ACC112 (cell line): ENCODE measurements at regions not wholly inside any gene's neighbourhood (a gene's known extent, or its start where the extent isn't known, plus 50 kb on each side); places are given as distances from the start of the nearest gene placed in this dataset.

Experiments used
- H2AFZ ChIP-seq: fragments of 200-600 bp; sonication (generic); one replicate; pipeline ENCODE4 v1.6.0; 2017; ENCODE audit warnings: antibody characterized with exemption, low read length; ENCODE audit not compliant: unreplicated experiment
- H3K27ac ChIP-seq: fragments of 200-600 bp; sonication (generic); 2 replicates; pipeline ENCODE4 v1.5.1; 2014; ENCODE audit warnings: low read depth, mild to moderate bottlenecking, antibody characterized with exemption, low read length, moderate library complexity
- H3K27me3 ChIP-seq: fragments of 200-600 bp; sonication (generic); 2 replicates; pipeline ENCODE4 v1.6.1; 2014; ENCODE audit warnings: mild to moderate bottlenecking, antibody characterized with exemption, low read length, moderate library complexity, mixed read lengths; ENCODE audit not compliant: insufficient read depth
- H3K36me3 ChIP-seq: fragments of 200-600 bp; sonication (generic); 2 replicates; pipeline ENCODE4 v1.6.1; 2016; ENCODE audit warnings: mild to moderate bottlenecking, antibody characterized with exemption, low read length, moderate library complexity, mixed read lengths; ENCODE audit not compliant: insufficient read depth
- H3K4me1 ChIP-seq: fragments of 200-600 bp; sonication (generic); one replicate; pipeline ENCODE4 v1.6.1; 2016; ENCODE audit warnings: low read length, mixed read lengths; ENCODE audit not compliant: insufficient read depth, unreplicated experiment, control insufficient read depth
- H3K4me3 ChIP-seq: fragments of 200-600 bp; sonication (generic); 2 replicates; pipeline ENCODE4 v1.5.1; 2014; ENCODE audit warnings: mild to moderate bottlenecking, low read depth, low read length
- H3K79me2 ChIP-seq: fragments of 200-600 bp; sonication (generic); one replicate; pipeline ENCODE4 v1.6.0; 2016; ENCODE audit warnings: low read length; ENCODE audit not compliant: control insufficient read depth, unreplicated experiment, insufficient read depth

DNA sequence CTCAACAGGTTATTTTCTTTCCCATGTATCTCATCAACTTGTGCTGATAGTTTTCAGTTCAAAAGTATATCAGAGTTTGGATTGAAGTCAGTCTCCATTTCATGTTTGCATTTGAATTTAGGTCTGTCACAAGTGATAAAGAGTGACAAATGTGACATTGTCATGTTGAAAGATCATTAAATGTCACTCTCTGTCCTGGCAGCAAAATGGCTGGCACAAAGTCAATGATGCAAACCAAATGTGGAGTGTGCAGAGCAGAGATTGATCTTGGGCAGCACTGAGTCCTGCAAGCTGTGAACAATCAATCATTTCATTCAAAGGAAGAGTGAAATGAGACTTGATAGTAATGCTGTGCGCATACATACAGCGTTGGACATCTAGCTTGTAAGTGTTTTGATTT is 421.8 kb upstream of the CDH7 start:
- Histone ChIP-seq H3K4me1 (no peaks in the 10 kb centered on the region), H3K36me3 (no peaks in the 10 kb centered on the region), H3K27ac (no peak overlapping the region), H3K79me2 (no peaks in the 10 kb centered on the region), H2AFZ (no peak overlapping the region), H3K4me3 (no peak overlapping the region), H3K27me3 (no peaks in the 10 kb centered on the region)

DNA sequence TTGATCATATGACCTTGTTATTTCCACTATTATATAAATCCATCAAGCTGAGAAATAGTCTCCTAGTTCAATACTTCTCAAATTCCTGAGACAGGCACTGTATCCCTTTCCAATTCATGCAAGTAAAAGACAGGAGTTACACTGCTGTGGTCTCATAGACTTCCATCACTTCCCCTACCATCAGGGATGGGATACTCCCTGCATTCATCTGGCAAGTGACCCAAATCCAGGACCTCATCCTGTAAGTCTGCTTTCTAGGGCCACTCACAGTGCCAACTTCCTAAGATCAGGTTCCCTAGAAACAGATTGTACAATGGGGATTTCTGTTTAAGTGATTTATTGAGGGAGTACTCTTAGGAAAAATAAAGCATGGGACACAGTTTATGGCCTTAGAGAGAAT is 424.0 kb upstream of the CDH7 start:
- no peaks in the 10 kb centered on the region for H3K36me3 ChIP-seq
- H3K79me2 ChIP-seq = no peaks in the 10 kb centered on the region
- no peak overlapping the region for H3K4me3 ChIP-seq
- H3K27me3 ChIP-seq = no peaks in the 10 kb centered on the region
- H3K4me1 ChIP-seq = no peaks in the 10 kb centered on the region
- no peak overlapping the region for H2AFZ ChIP-seq
- H3K27ac ChIP-seq = no peak overlapping the region

DNA sequence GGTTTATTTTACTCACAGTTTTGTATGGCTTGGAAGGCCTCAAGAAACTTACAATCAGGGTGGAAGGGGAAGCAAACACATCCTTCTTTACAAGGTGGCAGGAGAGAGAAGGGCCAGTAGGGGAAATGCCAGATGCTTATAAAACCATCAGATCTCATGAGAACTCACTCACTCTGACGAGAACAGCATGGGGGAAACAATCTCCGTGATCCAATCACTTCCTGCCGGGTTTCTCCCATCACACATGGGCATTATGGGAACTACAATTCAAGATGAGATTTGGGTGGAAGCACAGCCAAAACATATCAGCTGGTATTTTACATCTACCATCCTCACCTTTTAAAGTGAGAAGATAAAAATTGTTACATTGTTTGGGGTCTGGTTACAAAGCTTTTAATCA is 427.9 kb upstream of the CDH7 start:
- H3K79me2 ChIP-seq = no peaks in the 10 kb centered on the region
- H3K27ac ChIP-seq = no peak overlapping the region
- H3K27me3 ChIP-seq = no peaks in the 10 kb centered on the region
- H2AFZ ChIP-seq = no peak overlapping the region
- no peaks in the 10 kb centered on the region for H3K4me1 ChIP-seq
- no peak overlapping the region for H3K4me3 ChIP-seq
- H3K36me3 ChIP-seq = no peaks in the 10 kb centered on the region

DNA sequence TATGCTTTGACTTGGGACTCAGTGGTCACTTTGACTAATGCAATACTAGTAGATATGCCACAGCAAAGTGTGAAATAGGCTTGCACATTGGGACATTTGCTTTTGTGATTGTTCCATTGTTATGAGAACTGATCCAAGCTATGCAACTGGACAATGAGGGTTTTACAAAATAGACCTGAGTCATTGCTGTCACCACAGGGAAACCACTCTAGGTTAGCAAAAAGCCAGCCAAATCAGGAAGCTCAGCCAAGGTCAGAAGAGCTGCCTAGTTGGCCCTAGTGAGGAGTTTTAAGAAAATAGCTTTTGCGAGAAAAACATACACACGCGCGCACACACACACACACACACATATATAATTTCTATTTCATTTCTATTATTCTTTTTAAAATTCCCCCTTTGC is 452.4 kb upstream of the CDH7 start:
- Histone ChIP-seq H3K4me3 (no peak overlapping the region), H2AFZ (no peak overlapping the region), H3K79me2 (no peaks in the 10 kb centered on the region), H3K27ac (no peak overlapping the region), H3K36me3 (no peaks in the 10 kb centered on the region), H3K4me1 (no peaks in the 10 kb centered on the region), H3K27me3 (no peaks in the 10 kb centered on the region)

DNA sequence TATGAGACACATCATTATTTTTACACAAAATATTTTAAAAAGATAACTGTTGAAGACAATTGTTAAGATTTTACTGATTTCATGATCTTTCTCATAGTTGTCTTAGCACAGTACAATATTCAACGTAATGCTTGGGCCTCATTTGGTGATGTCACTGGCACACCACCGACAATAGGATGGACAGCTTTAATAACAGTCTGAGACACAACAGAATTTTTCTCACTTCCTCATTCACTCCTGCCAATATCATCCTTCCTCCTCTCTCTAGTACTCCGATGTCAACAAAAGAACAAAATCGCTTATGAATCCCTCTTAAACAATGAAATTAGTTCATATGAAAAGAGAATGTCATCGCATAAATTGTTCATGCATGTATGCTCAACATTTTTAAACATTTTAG is 461.9 kb upstream of the CDH7 start:
- Histone ChIP-seq H3K27ac (no peak overlapping the region), H2AFZ (no peak overlapping the region), H3K4me1 (no peaks in the 10 kb centered on the region), H3K4me3 (no peak overlapping the region), H3K79me2 (no peaks in the 10 kb centered on the region), H3K36me3 (no peaks in the 10 kb centered on the region), H3K27me3 (no peaks in the 10 kb centered on the region)

DNA sequence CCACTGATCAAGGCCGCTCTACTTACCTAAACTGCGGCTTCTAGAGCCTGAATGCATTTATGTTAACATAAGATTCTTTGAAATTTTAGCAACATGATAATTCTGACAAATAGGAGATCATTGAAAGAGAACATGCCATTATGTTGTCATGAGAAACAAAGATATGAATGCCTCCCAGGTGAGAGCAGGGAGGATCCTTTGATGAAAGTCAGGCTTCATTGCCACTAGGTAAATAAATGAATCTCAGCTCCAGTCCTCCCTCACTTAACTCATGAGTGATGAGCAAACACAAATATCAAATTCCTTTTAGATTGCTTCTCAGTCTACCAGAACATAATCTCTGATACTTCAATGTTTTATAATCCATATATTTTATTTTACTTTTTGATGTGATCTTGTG is 463.2 kb upstream of the CDH7 start:
- Histone ChIP-seq H3K27ac (no peak overlapping the region), H3K4me1 (no peaks in the 10 kb centered on the region), H3K79me2 (no peaks in the 10 kb centered on the region), H3K27me3 (no peaks in the 10 kb centered on the region), H3K36me3 (no peaks in the 10 kb centered on the region), H2AFZ (no peak overlapping the region), H3K4me3 (no peak overlapping the region)

DNA sequence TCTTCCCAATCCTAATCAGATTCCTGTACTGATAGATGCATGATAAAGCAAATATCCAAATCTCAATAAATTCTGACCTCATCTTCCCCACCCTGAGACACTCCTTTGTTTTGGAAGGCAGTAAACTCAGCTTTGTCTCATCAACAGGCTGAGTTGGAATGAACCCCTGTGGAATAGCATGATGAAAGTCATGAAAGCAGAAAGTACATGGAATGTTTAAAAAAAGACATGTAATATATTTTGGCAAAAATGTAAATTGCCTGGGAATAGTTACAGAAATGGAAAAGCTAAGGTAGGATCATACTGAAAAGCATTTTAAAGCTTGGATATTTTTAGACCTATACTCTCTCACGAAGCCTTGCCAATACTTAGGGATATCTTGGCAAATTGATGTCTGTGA is 468.7 kb upstream of the CDH7 start:
- H3K27ac ChIP-seq = no peak overlapping the region
- H2AFZ ChIP-seq = no peak overlapping the region
- H3K4me1 ChIP-seq = no peaks in the 10 kb centered on the region
- H3K27me3 ChIP-seq = no peaks in the 10 kb centered on the region
- no peaks in the 10 kb centered on the region for H3K79me2 ChIP-seq
- no peak overlapping the region for H3K4me3 ChIP-seq
- no peaks in the 10 kb centered on the region for H3K36me3 ChIP-seq

DNA sequence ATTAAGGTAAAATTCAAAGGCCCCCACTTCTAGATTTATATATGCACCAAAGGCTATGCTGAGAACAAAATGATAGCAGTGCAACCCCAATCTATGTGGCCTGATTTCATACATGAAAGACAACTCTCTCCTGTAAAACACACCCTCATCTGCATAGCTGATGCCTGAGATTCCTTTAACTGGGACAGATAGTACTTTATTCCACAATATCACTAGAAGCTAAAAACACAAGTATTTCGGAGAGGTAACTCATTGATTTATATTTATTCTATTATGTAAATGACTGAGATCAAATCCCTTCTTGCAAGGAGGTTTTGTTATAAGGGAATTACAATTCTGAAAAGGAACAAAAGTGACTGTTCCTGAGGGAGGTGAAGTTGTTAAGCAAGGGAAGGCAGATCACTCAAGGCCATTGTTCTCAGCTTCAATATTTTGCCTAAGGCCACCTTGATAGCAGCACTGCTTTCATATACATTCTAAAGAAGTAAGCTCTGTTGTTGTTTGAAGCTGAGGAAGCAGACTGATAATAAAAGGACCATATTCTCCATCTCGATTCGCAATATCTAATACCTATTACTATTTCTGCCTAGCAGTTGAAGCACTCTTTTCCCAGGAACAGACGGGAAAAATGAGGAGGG is 471.0 kb upstream of the CDH7 start:
- Histone ChIP-seq H3K36me3 (no peaks in the 10 kb centered on the region), H3K27me3 (no peaks in the 10 kb centered on the region), H3K4me3 (no peak overlapping the region), H3K4me1 (no peaks in the 10 kb centered on the region), H3K27ac (no peak overlapping the region), H2AFZ (no peak overlapping the region), H3K79me2 (no peaks in the 10 kb centered on the region)

DNA sequence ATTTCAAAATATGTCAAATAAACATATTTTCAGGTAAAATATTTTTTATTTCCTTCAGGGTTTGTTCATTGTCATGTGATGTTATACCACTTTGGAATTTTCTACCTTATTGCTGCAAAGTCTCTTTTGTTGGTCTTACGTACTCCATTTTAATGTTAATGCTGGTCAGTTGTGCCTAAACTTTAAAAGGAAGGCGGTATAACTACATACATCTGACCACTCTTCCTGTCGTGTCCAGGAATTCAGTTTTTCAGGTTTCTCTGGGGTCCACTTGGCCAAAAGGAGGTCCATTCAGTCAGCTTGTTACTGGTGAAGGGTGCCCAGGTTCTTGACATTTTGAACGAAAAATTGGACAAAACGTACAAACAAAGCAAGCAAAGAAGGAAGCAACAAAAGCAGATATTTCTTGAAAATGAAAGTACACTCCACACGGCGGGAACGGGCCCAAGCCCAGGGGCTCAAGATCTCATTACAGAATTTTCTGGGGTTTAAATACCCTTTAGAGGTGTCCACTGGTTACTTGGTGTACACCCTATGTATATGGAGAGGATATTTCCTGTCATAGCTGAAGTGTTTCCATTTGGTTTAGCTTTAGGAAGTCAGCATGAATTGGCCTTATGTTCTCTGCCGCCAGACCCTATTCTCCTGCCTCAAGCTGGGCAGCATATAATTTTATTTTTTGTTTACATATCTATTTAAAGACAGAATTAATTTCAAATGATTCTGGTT is 471.7 kb upstream of the CDH7 start:
- Histone ChIP-seq H3K27ac (no peak overlapping the region), H3K27me3 (no peaks in the 10 kb centered on the region), H3K4me1 (no peaks in the 10 kb centered on the region), H2AFZ (no peak overlapping the region), H3K36me3 (no peaks in the 10 kb centered on the region), H3K79me2 (no peaks in the 10 kb centered on the region), H3K4me3 (peak overlapping the region; percentile 55; the same call in 1 of the 2 replicates)

DNA sequence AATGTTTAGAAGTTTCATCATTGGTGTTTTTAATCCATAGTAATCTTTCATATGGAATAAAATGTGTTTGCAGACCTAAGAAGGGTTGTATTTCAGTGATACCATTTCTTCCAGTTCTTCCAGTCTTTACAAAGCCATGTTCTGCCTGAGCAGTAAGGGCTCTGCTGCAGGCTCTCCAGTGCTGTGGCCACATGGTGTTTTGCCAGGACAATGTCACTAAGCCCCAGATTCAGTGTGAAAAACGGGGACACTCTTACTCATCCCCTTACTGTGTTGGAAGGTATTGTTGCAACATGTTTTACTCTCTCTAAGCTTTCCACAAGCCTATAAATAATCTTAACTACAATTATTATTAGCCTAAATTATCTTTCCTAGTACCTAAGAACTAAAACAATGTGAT is 481.4 kb upstream of the CDH7 start:
- Histone ChIP-seq H3K36me3 (no peaks in the 10 kb centered on the region), H2AFZ (no peak overlapping the region), H3K4me3 (no peak overlapping the region), H3K27me3 (no peaks in the 10 kb centered on the region), H3K27ac (no peak overlapping the region), H3K79me2 (no peaks in the 10 kb centered on the region), H3K4me1 (no peaks in the 10 kb centered on the region)

DNA sequence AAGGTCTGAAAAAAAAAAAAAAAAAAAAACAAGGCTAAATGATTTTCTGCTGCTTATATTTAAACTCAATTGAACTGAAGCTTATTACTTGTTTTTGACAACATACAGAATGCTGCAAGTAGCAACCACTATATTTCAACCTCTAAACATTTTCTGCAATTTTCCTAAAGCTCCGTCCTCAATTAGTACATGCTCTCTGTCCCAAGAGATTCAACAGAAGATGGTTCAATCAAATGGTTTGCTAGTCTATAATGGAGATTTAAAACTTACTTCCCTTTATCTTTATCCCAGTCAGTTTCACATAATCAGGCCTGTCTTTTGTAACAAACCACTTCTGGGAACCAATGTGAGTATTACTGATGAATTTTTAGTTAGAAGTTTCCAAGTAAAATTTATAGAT is 485.1 kb upstream of the CDH7 start:
- Histone ChIP-seq H2AFZ (no peak overlapping the region), H3K4me3 (no peak overlapping the region), H3K79me2 (no peaks in the 10 kb centered on the region), H3K27me3 (no peaks in the 10 kb centered on the region), H3K36me3 (no peaks in the 10 kb centered on the region), H3K4me1 (no peaks in the 10 kb centered on the region), H3K27ac (no peak overlapping the region)
